ENCODE measurements at regions not wholly inside any gene's neighbourhood (a gene's known extent, or its start where the extent isn't known, plus 50 kb on each side); places are given as distances from the start of the nearest gene placed in this dataset.
"Not testable (repeated sequence)": the region's sequence is repeated elsewhere in the genome, so short reads cannot be mapped to it uniquely, and the experiment has no call there.

- no peak for DNase-seq
Observed at GRCh38 chr2:195289081-195289480, 367.9 kb upstream of the SLC39A10 start.

DNA sequence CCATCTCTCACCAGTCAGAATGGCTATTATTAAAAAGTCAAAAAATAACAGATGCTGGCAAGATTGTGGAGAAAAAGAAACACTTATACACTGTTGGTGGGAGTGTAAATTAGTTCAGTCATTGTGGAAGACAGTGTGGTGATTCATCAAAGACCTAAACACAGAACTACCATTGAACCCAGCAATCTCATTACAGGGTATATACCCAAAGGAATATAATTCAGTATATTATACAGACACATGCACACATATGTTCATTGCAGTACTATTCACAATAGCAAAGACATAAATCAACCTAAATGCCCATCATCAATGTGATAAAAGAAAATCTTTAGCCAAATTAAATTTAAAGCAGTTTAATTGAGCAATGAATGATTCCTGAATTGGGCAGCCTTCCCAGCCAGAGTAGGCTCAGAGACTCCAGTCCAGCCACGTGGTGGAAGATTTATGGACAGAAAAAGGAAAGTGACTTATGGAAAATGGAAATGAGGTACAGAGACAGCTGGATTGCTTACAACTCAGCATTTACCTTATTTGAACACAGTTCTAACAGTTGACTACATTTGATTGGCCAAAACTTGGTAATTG lies 377.1 kb upstream of the SLC39A10 start:
- peak; percentile 87 to 94 for DNase-seq

DNA sequence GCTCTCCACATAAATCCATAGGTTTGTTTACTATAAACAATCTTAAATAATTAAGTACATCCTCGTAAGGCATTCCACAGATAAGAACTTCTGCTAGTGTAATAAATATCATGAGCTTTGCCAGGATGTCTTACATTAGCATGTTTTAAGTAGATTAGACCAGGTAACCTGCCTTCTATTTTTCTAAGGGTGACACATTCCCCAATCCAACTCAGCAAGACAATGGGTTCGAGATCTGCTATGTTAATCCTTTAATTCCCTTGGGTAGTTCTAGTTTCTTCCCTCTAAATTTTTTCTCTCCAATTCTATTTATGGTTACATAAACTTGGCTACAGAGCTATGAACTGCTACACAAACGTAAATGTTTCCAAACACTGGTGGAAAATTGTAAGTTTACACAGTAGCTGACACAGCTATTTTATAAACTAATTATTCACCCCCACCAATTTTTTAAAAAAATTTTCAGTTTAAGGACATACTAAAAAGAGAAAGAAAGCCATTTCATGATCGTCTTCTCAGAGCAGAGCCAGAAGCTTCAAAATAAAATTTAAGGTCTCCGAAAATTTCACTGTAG lies 386.5 kb upstream of the SLC39A10 start:
- no peak for DNase-seq

- no peak for DNase-seq
Observed at GRCh38 chr2:195269220-195269619, 387.8 kb upstream of the SLC39A10 start.

DNA sequence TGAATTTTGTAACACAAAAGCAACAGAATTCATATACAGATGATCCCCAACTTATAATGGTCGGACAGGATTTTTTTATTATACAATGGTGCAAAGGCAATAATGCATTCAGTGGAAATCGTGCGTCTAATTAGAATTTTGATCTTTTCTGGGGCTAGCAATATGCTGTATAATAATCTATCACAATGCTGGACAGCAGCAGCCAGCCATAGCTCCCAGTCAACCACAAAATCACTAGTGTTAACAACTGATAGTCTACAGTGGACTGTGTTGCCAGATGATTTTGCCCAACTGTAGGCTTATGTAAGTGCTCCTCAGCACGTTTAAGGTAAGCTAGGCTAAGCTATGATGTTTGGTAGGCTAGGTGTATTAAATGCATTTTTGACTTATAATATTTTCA lies 399.0 kb upstream of the SLC39A10 start:
- no peak for DNase-seq

- no peak for DNase-seq
Observed at GRCh38 chr2:195252018-195252417, 405.0 kb upstream of the SLC39A10 start.

DNA sequence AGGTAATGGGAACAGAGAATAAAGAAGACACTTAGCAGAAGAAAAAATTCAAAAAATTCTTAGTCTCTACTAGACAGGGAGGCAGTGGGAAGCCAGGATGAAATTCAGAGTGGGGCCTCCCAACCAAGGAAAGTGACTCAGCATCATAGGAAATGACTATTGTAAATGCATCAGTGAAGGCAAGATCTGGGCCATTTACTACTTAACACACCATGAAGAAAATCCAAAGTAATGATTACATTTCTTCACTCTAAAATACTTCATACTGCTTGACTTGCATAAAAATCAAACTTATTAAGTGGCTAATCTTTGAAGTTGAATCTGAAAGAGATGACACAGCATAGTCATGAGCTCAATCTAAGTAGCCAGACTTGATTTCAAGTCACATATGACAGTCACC lies 405.8 kb upstream of the SLC39A10 start:
- DNase-seq, result no peak

GRCh38 chr2:195238826-195239225 lies 418.2 kb upstream of the SLC39A10 start:
- peak in 1 of 2 experiments; percentile 47 for DNase-seq

GRCh38 chr2:195238379-195238778 lies 418.6 kb upstream of the SLC39A10 start:
- peak in 1 of 2 experiments; percentile 40 for DNase-seq

- DNase-seq, result not testable (repeated sequence)
Observed at GRCh38 chr2:195228547-195228946, 428.5 kb upstream of the SLC39A10 start.

DNA sequence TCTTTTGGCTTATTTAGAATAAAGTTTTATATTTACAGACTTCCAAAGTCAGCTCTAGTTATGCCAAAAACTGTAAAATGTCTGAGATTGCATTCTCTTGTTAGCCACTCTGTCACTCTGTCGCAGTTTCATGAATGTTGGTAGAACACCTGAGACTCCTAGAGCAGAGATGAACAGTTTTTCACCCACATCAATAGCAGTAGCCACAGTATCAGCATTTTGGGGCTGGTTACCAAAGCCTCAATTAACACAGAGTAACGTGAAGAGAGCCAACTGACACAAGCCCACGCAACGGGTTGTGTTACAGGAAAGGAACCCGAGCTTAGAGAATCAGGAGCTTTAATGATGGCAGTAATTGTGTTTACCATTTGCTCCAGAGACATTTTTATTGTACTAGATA lies 443.0 kb upstream of the SLC39A10 start:
- DNase-seq, result no peak

DNA sequence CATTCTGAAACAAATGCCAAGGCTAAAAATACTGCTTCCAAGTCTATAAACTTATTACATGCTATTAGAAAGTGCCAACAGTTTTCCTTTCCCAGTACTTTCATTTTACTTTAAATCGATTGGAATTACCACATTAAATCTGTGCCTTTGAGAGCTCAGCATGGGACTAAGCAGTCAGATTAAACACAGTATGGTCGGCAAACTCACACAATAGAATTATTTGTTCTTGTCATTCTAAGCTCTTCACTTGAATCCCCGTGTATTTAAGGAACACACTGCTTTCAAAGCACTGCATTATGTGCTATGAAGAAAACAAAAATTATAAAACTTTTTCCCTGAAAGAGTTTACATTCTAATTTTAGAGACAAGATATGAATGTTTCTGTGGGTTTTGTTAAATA lies 444.4 kb upstream of the SLC39A10 start:
- no peak for DNase-seq

- DNase-seq, result no peak
Observed at GRCh38 chr2:195202163-195202845, 454.7 kb upstream of the SLC39A10 start.

GRCh38 chr2:195199864-195200263 lies 457.2 kb upstream of the SLC39A10 start:
- no peak for DNase-seq

DNA sequence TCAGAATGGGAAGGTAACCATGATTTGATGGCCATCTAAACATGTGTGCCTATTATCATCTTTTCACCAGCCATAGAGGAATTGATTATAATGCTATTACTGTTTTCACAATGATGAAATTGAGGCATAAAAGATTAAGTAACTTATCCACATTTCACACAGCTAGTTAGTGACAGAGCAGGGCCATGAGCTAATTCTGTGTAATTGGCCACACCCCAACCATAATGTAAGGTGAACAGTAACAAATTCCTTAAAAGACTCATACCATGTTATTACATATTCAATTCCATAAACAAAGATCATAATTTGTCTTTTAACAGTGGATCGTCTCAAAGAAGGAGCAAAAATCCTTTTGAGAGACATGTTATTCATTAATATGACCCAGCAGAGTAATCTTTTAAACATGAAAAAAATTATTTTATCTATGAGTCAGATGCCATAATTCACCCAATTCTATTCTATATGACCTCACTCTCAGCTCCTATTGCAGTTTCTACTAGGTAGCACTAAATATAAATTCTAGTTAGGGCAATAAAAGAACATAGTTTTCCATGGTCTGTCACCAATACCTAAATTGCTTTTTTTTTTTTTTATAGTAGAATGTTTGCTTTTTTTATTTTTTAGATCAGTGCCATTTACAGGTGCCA lies 475.8 kb upstream of the SLC39A10 start:
- no peak for DNase-seq

DNA sequence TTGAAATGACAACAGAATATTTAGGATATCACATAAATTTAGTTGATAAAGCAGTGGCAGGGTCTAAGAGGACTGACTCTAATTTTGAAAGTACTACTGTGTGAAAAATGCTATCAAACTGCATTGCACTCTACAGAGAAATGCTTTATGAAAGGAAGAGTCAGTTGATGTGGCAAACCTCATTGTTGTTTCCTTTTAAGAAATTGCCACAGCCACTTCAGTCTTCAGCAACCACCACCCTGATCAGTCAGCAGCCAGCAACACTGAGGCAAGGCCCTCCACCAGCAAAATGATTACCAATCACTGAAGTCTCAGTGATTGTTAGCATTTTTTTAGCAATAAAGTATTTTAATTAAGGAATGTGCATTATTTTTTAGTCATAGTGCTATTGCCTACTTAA lies 488.7 kb upstream of the SLC39A10 start:
- no peak for DNase-seq

GRCh38 chr2:195164930-195165329 lies 492.1 kb upstream of the SLC39A10 start:
- no peak for DNase-seq

DNA sequence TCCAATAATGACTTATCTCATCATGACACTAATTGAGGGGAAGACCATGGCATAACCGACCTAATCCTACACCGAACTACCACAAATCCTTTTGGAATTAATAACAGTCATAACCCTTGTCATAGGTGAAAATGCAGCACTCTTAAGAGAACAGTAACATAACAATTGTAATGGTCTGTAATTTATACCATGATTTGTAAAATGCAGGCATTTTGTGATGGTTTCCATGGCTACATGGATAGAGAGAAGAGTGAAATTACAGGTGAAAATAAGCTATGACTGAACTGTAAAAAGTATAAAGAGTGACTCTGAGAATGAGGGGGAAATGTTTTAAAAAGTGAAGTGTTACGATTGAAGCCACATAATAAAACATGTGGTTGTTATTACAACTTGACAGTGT lies 494.1 kb upstream of the SLC39A10 start:
- DNase-seq, result no peak

DNA sequence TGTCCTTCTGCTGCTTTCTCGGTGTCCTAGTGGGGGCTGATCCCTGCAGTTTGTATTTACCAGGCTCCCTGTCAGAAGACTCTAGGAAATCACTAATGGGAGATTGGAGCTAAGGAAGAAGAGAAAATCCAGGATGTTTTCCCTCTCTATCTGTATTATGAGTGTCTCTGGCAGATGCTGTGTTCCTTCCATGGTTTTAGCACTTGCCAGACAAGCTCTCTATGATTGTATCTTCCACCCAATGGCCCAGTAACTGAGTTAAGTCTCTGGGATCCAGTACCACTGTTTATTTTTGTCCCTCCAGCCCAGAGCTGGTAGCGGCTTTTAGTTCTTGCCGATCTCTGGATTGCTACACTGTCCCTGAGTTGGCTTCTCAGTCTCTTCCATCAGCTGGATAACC lies 494.8 kb upstream of the SLC39A10 start:
- no peak for DNase-seq

- no peak for DNase-seq
Observed at GRCh38 chr2:195160963-195161362, 496.1 kb upstream of the SLC39A10 start.

GRCh38 chr2:195151711-195152110 lies 505.3 kb upstream of the SLC39A10 start:
- DNase-seq, result no peak

GRCh38 chr2:195150819-195151218 lies 506.2 kb upstream of the SLC39A10 start:
- DNase-seq, result no peak

DNA sequence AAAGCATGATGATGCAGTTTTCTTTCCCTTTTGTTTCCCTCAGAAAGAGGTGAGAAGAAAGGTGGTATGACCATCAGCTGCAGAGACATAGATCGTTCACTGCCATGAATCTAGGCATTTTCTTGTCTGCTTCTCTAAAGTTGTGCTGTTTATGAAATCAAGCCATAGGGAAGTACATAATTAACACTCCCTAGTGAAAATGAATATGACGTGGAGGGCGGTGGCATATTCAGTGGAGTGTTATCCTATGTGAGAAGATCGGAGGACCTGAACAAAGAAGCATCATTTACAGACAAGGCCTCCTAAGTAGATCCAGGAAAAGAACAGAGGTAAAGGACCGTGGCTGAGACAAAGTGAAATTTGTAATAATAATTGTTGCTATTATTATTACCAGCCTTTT lies 509.0 kb upstream of the SLC39A10 start:
- DNase-seq, result no peak
